ENCODE measurements at regions not wholly inside any gene's neighbourhood (a gene's known extent, or its start where the extent isn't known, plus 50 kb on each side); places are given as distances from the start of the nearest gene placed in this dataset.

DNA sequence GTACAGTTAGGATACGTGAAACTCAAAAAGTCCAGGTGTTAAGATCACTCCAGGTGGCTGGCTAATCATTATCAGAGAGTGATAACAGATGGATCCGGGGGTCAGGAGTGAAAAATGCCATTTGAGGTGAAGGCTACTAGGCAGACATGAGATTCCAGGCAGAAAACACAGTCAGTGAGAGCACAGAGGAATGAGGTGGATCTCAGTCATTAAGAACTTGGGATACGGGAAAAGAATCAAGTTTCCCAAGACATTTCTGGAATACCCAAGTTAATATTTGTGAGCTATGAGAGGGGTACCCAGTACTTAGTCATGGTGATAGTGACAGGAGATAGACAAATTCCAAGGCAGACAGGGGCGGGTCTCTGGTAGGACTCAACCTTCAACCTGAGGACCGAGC, 94.6 kb upstream of the ALG10B start:
- TF ChIP-seq, protein P1, sequence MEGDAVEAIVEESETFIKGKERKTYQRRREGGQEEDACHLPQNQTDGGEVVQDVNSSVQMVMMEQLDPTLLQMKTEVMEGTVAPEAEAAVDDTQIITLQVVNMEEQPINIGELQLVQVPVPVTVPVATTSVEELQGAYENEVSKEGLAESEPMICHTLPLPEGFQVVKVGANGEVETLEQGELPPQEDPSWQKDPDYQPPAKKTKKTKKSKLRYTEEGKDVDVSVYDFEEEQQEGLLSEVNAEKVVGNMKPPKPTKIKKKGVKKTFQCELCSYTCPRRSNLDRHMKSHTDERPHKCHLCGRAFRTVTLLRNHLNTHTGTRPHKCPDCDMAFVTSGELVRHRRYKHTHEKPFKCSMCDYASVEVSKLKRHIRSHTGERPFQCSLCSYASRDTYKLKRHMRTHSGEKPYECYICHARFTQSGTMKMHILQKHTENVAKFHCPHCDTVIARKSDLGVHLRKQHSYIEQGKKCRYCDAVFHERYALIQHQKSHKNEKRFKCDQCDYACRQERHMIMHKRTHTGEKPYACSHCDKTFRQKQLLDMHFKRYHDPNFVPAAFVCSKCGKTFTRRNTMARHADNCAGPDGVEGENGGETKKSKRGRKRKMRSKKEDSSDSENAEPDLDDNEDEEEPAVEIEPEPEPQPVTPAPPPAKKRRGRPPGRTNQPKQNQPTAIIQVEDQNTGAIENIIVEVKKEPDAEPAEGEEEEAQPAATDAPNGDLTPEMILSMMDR (IDR thresholded peaks at IDR 0.05): no peak
- TF ChIP-seq ZFX (IDR thresholded peaks at IDR 0.05; ENCODE audit: borderline replicate concordance): no peak

Data from 22Rv1 (cell line).